Keratinocyte (primary cell): ENCODE measurements at regions not wholly inside any gene's neighbourhood (a gene's known extent, or its start where the extent isn't known, plus 50 kb on each side); places are given as distances from the start of the nearest gene placed in this dataset.

Source experiments
- EZH2 ChIP-seq: IDR thresholded peaks from one replicate; pipeline ENCODE4 v1.6.1; 2012; ENCODE audit warnings: inconsistent platforms, mild to moderate bottlenecking, low read length, moderate library complexity
- TF ChIP-seq, protein P1 (sequence below), 3 experiments: IDR thresholded peaks in 1 of 3; conservative IDR thresholded peaks in 1 of 3; optimal IDR thresholded peaks in 1 of 3; 2 replicates in 2 of 3; 3 replicates in 1 of 3; pipeline versions ENCODE3 to v1.5.1; 2011; ENCODE audit warnings: low read length in 3 of 3, mild to moderate bottlenecking in 3 of 3, moderate library complexity in 2 of 3, control low read depth in 1 of 3, inconsistent platforms in 1 of 3; ENCODE audit not compliant: insufficient read depth in 2 of 3; ENCODE audit errors: extremely low read depth in 1 of 3

DNA sequence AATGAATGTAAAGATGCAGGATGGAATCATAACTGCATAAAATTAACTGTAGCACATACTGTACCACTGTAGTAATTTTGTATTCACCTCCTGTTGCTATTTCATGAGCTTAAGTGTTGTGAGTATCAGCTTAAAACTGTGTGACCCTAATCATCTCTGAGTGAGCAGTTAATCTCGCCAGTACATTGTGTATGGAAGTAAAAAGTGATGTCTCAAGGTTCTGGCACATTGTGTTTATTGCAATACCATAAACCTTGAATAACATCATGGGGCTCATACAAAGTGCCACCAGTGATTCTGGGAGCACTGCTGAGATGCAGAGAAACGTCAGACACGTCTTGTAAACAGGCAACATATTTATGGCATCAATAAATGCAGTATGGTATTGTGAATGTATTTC, 124.5 kb downstream of the PMAIP1 start:
- TF ChIP-seq, protein P1, sequence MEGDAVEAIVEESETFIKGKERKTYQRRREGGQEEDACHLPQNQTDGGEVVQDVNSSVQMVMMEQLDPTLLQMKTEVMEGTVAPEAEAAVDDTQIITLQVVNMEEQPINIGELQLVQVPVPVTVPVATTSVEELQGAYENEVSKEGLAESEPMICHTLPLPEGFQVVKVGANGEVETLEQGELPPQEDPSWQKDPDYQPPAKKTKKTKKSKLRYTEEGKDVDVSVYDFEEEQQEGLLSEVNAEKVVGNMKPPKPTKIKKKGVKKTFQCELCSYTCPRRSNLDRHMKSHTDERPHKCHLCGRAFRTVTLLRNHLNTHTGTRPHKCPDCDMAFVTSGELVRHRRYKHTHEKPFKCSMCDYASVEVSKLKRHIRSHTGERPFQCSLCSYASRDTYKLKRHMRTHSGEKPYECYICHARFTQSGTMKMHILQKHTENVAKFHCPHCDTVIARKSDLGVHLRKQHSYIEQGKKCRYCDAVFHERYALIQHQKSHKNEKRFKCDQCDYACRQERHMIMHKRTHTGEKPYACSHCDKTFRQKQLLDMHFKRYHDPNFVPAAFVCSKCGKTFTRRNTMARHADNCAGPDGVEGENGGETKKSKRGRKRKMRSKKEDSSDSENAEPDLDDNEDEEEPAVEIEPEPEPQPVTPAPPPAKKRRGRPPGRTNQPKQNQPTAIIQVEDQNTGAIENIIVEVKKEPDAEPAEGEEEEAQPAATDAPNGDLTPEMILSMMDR (optimal IDR thresholded peaks at IDR 0.05 in 1 of 3, IDR thresholded peaks at IDR 0.05 in 1 of 3, conservative IDR thresholded peaks at IDR 0.05 in 1 of 3; ENCODE audit: extremely low read depth in 1 of 3, insufficient read depth in 2 of 3, low read length in 3 of 3): no peak
- TF ChIP-seq EZH2: no peak
